Loucy (cell line): ENCODE measurements at regions not wholly inside any gene's neighbourhood (a gene's known extent, or its start where the extent isn't known, plus 50 kb on each side); places are given as distances from the start of the nearest gene placed in this dataset.

Experiments
- CTCF ChIP-seq: fragments of 200-600 bp; sonication (generic); conservative IDR thresholded peaks from 2 replicates; pipeline ENCODE4 v1.5.1; 2014; ENCODE audit warnings: mild to moderate bottlenecking, antibody characterized with exemption, low read length
- EZH2phosphoT487 ChIP-seq: fragments of 200-600 bp; IDR thresholded peaks from 2 replicates; pipeline ENCODE4 v1.6.1; 2018; ENCODE audit warnings: antibody characterized with exemption, mild to moderate bottlenecking, moderate library complexity, borderline replicate concordance

- TF ChIP-seq CTCF = no peak
- no peak for TF ChIP-seq EZH2phosphoT487
These were observed 128.4 kb downstream of the TMEM174 start for GRCh38 chr5:73301208-73301901.
